ENCODE measurements at regions not wholly inside any gene's neighbourhood (a gene's known extent, or its start where the extent isn't known, plus 50 kb on each side); places are given as distances from the start of the nearest gene placed in this dataset.

GRCh38 chr13:62142048-62142447, 726.4 kb upstream of the PCDH20 start:
- TF ChIP-seq GATA2 (IDR thresholded peaks at IDR 0.05; ENCODE audit: low read depth, low read length) (no peak), GATA3 (IDR thresholded peaks at IDR 0.05; ENCODE audit: low read depth, low read length) (no peak)
